ENCODE measurements at regions not wholly inside any gene's neighbourhood (a gene's known extent, or its start where the extent isn't known, plus 50 kb on each side); places are given as distances from the start of the nearest gene placed in this dataset.
A peak's percentile ranks its signal among the peaks of the same experiment; 100 is the strongest.

GRCh38 chr5:60546207-60546606 lies 153.8 kb downstream of the DEPDC1B start:
- H3K4me1 Mint-ChIP-seq: peaks cover 11% of the 10 kb centered on the region
- H3K36me3 Mint-ChIP-seq (ENCODE audit: low read depth): no peaks in the 10 kb centered on the region
- no peaks in the 10 kb centered on the region for H3K27me3 Mint-ChIP-seq (ENCODE audit: low read depth)
- no peaks in the 10 kb centered on the region for H3K9me3 Mint-ChIP-seq
- no peak overlapping the region for H3K4me3 Mint-ChIP-seq
- H3K27ac Mint-ChIP-seq: no peak overlapping the region
- TF ChIP-seq CTCF (IDR thresholded peaks at IDR 0.05; ENCODE audit: unreplicated experiment in 3 of 3): no peak

GRCh38 chr5:60545551-60545950 lies 154.4 kb downstream of the DEPDC1B start:
- no peaks in the 10 kb centered on the region for H3K27me3 Mint-ChIP-seq (ENCODE audit: low read depth)
- H3K27ac Mint-ChIP-seq: peak overlapping the region in 2 of 3 experiments; percentile 11 to 89
- no peaks in the 10 kb centered on the region for H3K9me3 Mint-ChIP-seq
- TF ChIP-seq CTCF (IDR thresholded peaks at IDR 0.05; ENCODE audit: unreplicated experiment in 3 of 3): no peak
- H3K4me3 Mint-ChIP-seq: no peak overlapping the region
- no peaks in the 10 kb centered on the region for H3K36me3 Mint-ChIP-seq (ENCODE audit: low read depth)
- H3K4me1 Mint-ChIP-seq: peaks cover 11% of the 10 kb centered on the region

GRCh38 chr5:60544142-60544541 lies 155.8 kb downstream of the DEPDC1B start:
- Mint-ChIP-seq H3K4me3 (no peak overlapping the region), H3K4me1 (peaks cover 11% of the 10 kb centered on the region), H3K36me3 (ENCODE audit: low read depth) (no peaks in the 10 kb centered on the region), H3K9me3 (no peaks in the 10 kb centered on the region), H3K27me3 (ENCODE audit: low read depth) (no peaks in the 10 kb centered on the region), H3K27ac (no peak overlapping the region)
- TF ChIP-seq CTCF (IDR thresholded peaks at IDR 0.05; ENCODE audit: unreplicated experiment in 3 of 3): no peak

- no peaks in the 10 kb centered on the region for H3K36me3 Mint-ChIP-seq (ENCODE audit: low read depth)
- H3K27ac Mint-ChIP-seq: peak overlapping the region in 2 of 3 experiments; percentile 9 to 10
- no peaks in the 10 kb centered on the region for H3K9me3 Mint-ChIP-seq
- no peak for TF ChIP-seq CTCF (IDR thresholded peaks at IDR 0.05; ENCODE audit: unreplicated experiment in 3 of 3)
- H3K27me3 Mint-ChIP-seq (ENCODE audit: low read depth): no peaks in the 10 kb centered on the region
- H3K4me1 Mint-ChIP-seq: peaks cover 11% of the 10 kb centered on the region
- H3K4me3 Mint-ChIP-seq: no peak overlapping the region
These were observed 158.0 kb downstream of the DEPDC1B start for GRCh38 chr5:60541980-60542379.

GRCh38 chr5:60540856-60541805 lies 158.8 kb downstream of the DEPDC1B start:
- no peaks in the 10 kb centered on the region for H3K9me3 Mint-ChIP-seq
- H3K4me1 Mint-ChIP-seq: peaks cover 11% of the 10 kb centered on the region
- H3K4me3 Mint-ChIP-seq: no peak overlapping the region

More at GRCh38 chr5:60540856-60541805, 158.8 kb downstream of the DEPDC1B start:
- Mint-ChIP-seq H3K36me3 (ENCODE audit: low read depth) (no peaks in the 10 kb centered on the region), H3K27ac (peak overlapping the region in 1 of 3 experiments; percentile 10), H3K27me3 (ENCODE audit: low read depth) (no peaks in the 10 kb centered on the region)
- TF ChIP-seq CTCF (IDR thresholded peaks at IDR 0.05; ENCODE audit: unreplicated experiment in 3 of 3): no peak
